K562 (cell line): ENCODE measurements at regions not wholly inside any gene's neighbourhood (a gene's known extent, or its start where the extent isn't known, plus 50 kb on each side); places are given as distances from the start of the nearest gene placed in this dataset.

Experiments used
- ATF3 ChIP-seq, 2 experiments: fragments of 450-650 bp in 1 of 2; sonication (generic) in 1 of 2; formaldehyde crosslinking in 1 of 2; IDR thresholded peaks in 1 of 2; conservative IDR thresholded peaks in 1 of 2; 2 replicates each; pipeline versions ENCODE4 v1.6.1 to v1.8.1; 2016 to 2023; ENCODE audit warnings: mild to moderate bottlenecking in 2 of 2, moderate library complexity in 2 of 2, inconsistent platforms in 1 of 2, missing genetic modification reagents in 1 of 2
- BHLHE40 ChIP-seq: IDR thresholded peaks from 2 replicates; pipeline ENCODE4 v1.6.1; 2011; ENCODE audit warnings: low read length, improper control_type of control experiment
- CGGBP1 ChIP-seq: fragments of 250-450 bp; sonication (Bioruptor Pico); IDR thresholded peaks from 2 replicates; pipeline ENCODE4 v1.9.0; 2021; ENCODE audit warnings: mild to moderate bottlenecking
- CTCF ChIP-seq, 3 experiments: IDR thresholded peaks in 2 of 3; conservative IDR thresholded peaks in 1 of 3; 2 replicates each; pipeline ENCODE4 v1.5.1; 2011 to 2012; ENCODE audit warnings: low read length in 3 of 3, mild to moderate bottlenecking in 3 of 3, control low read depth in 2 of 3, improper control_type of control experiment in 1 of 3, inconsistent platforms in 1 of 3, low read depth in 1 of 3, mixed read lengths in 1 of 3, moderate library complexity in 1 of 3; ENCODE audit not compliant: insufficient read depth in 2 of 3
- EZH2 ChIP-seq: IDR thresholded peaks from 2 replicates; pipeline ENCODE4 v1.6.1; 2012; ENCODE audit warnings: low read depth, mild to moderate bottlenecking, inconsistent platforms, low read length, borderline replicate concordance
- FOXK2 ChIP-seq, 2 experiments: fragments of 450-650 bp; IDR thresholded peaks in 1 of 2; conservative IDR thresholded peaks in 1 of 2; 2 replicates each; pipeline ENCODE4 v1.6.1; 2016; ENCODE audit warnings: low read depth in 2 of 2, mild to moderate bottlenecking in 1 of 2
- NFE2 ChIP-seq: IDR thresholded peaks from 2 replicates; pipeline ENCODE4 v1.6.1; 2014; ENCODE audit warnings: antibody characterized with exemption, low read depth
- RNF219 ChIP-seq: fragments of 250-450 bp; sonication (Bioruptor Pico); IDR thresholded peaks from 2 replicates; pipeline ENCODE4 v1.5.0; 2022; ENCODE audit warnings: mild to moderate bottlenecking
- ZNF639 ChIP-seq, 2 experiments: fragments of 200-800 bp in 1 of 2; sonication (Bioruptor generic) in 1 of 2; sonication (generic) in 1 of 2; formaldehyde crosslinking in 1 of 2; IDR thresholded peaks in 1 of 2; conservative IDR thresholded peaks in 1 of 2; 2 replicates each; pipeline versions ENCODE4 v1.5.0 to v1.6.1; 2016 to 2020; ENCODE audit warnings: missing compliant biosample characterization in 1 of 2, missing genetic modification characterization in 1 of 2, missing genetic modification reagents in 1 of 2

GRCh38 chr20:51970858-51971257, 168.5 kb upstream of the SALL4 start:
- TF ChIP-seq NFE2 (no peak), BHLHE40 (no peak), ATF3 (IDR thresholded peaks at IDR 0.05) (no peak), ATF3 (CRISPR knock-in tag; conservative IDR thresholded peaks at IDR 0.05) (no peak), CGGBP1 (CRISPR knock-in tag) (no peak), FOXK2 (conservative IDR thresholded peaks at IDR 0.05 in 1 of 2, IDR thresholded peaks at IDR 0.05 in 1 of 2; ENCODE audit: low read depth in 2 of 2) (no peak), RNF219 (no peak), ZNF639 (CRISPR knock-in tag; conservative IDR thresholded peaks at IDR 0.05 in 1 of 2, IDR thresholded peaks at IDR 0.05 in 1 of 2) (no peak), CTCF (IDR thresholded peaks at IDR 0.05 in 2 of 3, conservative IDR thresholded peaks at IDR 0.05 in 1 of 3; ENCODE audit: insufficient read depth in 2 of 3, low read depth in 1 of 3, low read length in 3 of 3) (no peak), EZH2 (no peak)
